H1 (cell line): ENCODE measurements at regions not wholly inside any gene's neighbourhood (a gene's known extent, or its start where the extent isn't known, plus 50 kb on each side); places are given as distances from the start of the nearest gene placed in this dataset.

Source experiments
- CTCF ChIA-PET: fragments of 300-600 bp; sonication (Branson Sonifier 250); formaldehyde crosslinking; loops from one replicate; lab custom pipeline; 2021; ENCODE audit not compliant: partially characterized antibody; lab: Charles Lee
- POLR2A ChIA-PET: fragments of 300-600 bp; sonication (Branson Sonifier 250); formaldehyde crosslinking; loops from one replicate; lab custom pipeline; 2021; ENCODE audit warnings: inconsistent platforms; ENCODE audit not compliant: partially characterized antibody; lab: Charles Lee
- DNase-seq, 2 experiments: peaks; one replicate each; pipeline versions ENCODE4 v3.0.0 to v3.0.0-alpha.2; 2010 to 2022; ENCODE audit warnings: low spot score in 2 of 2, low read depth in 1 of 2, mixed read lengths in 1 of 2
- FAIRE-seq: peaks from 2 replicates; lab custom pipeline; 2011; peaks lifted over from hg19 to GRCh38; lab: Jason Lieb, UNC
- H2AFZ ChIP-seq: 2 replicates; pipeline ENCODE4 v1.8.1; 2012; ENCODE audit warnings: low read length, inconsistent platforms
- H2AK5ac ChIP-seq: 2 replicates; pipeline ENCODE4 v1.6.1; 2013; ENCODE audit warnings: low read depth, low read length
- H2BK120ac ChIP-seq: replicated peaks from 2 replicates; pipeline ENCODE3; 2013; ENCODE audit warnings: low read depth, low read length, inconsistent platforms
- H2BK12ac ChIP-seq: 2 replicates; pipeline ENCODE4 v1.6.1; 2013; ENCODE audit warnings: low read depth, low read length
- H2BK15ac ChIP-seq: 2 replicates; pipeline ENCODE4 v1.6.1; 2013; ENCODE audit warnings: low read length
- H2BK20ac ChIP-seq: 2 replicates; pipeline ENCODE4 v1.6.1; 2013; ENCODE audit warnings: low read length
- H2BK5ac ChIP-seq: 2 replicates; pipeline ENCODE4 v1.6.1; 2013; ENCODE audit warnings: low read depth, low read length
- H3K14ac ChIP-seq: 2 replicates; pipeline ENCODE4 v1.6.1; 2013; ENCODE audit warnings: inconsistent platforms; ENCODE audit not compliant: insufficient read length
- H3K18ac ChIP-seq: 2 replicates; pipeline ENCODE4 v1.6.1; 2013; ENCODE audit warnings: low read length; ENCODE audit errors: extremely low read depth
- H3K23ac ChIP-seq: 2 replicates; pipeline ENCODE4 v1.6.1; 2013; ENCODE audit warnings: inconsistent platforms; ENCODE audit not compliant: insufficient read length
- H3K23me2 ChIP-seq: 2 replicates; pipeline ENCODE4 v1.6.1; 2013; ENCODE audit warnings: low read depth, low read length
- H3K27ac ChIP-seq: 2 replicates; pipeline ENCODE4 v1.6.1; 2011; ENCODE audit warnings: low read depth, low read length, inconsistent platforms
- H3K27me3 ChIP-seq, 4 experiments: replicated peaks in 1 of 4; 1 replicate in 1 of 4; 2 replicates in 3 of 4; pipeline versions ENCODE4 v1.6.1 to v1.8.1; 2011 to 2013; ENCODE audit warnings: low read length in 3 of 4, mild to moderate bottlenecking in 3 of 4, inconsistent platforms in 2 of 4, mixed read lengths in 2 of 4, moderate library complexity in 1 of 4; ENCODE audit not compliant: control insufficient read depth in 3 of 4, insufficient read depth in 3 of 4; ENCODE audit errors: extremely low read depth in 1 of 4
- H3K36me3 ChIP-seq, 4 experiments: 2 replicates each; pipeline versions ENCODE4 v1.6.1 to v1.8.1; 2011 to 2013; ENCODE audit warnings: mild to moderate bottlenecking in 4 of 4, low read length in 3 of 4, moderate library complexity in 2 of 4, control low read depth in 1 of 4, inconsistent platforms in 1 of 4; ENCODE audit not compliant: insufficient read depth in 4 of 4, control insufficient read depth in 2 of 4
- H3K4ac ChIP-seq: replicated peaks from 2 replicates; pipeline ENCODE3; 2013; ENCODE audit warnings: low read length, low read depth, mixed read lengths, inconsistent platforms; ENCODE audit not compliant: insufficient read length
- H3K4me1 ChIP-seq, 4 experiments: replicated peaks in 1 of 4; 1 replicate in 1 of 4; 2 replicates in 3 of 4; pipeline versions ENCODE4 v1.6.1 to v1.8.1; 2011 to 2013; ENCODE audit warnings: low read length in 3 of 4, inconsistent platforms in 2 of 4, mixed read lengths in 1 of 4; ENCODE audit not compliant: insufficient read depth in 4 of 4, control insufficient read depth in 3 of 4
- H3K4me2 ChIP-seq, 2 experiments: 2 replicates each; pipeline versions ENCODE4 v1.6.1 to v1.8.1; 2011 to 2013; ENCODE audit warnings: low read depth in 2 of 2, low read length in 2 of 2, control low read depth in 1 of 2, inconsistent platforms in 1 of 2, mild to moderate bottlenecking in 1 of 2; ENCODE audit not compliant: insufficient read depth in 1 of 2
- H3K4me3 ChIP-seq, 4 experiments: fragments of 200-600, 300-600 bp in 1 of 4; sonication (generic), shearing (Covaris generic), sonication (Bioruptor Twin) in 1 of 4; 2 replicates each; pipeline versions ENCODE4 v1.5.1 to v1.8.1; 2011 to 2016; ENCODE audit warnings: low read length in 4 of 4, low read depth in 3 of 4, control low read depth in 2 of 4, inconsistent platforms in 2 of 4, mild to moderate bottlenecking in 2 of 4, mixed read lengths in 1 of 4, moderate library complexity in 1 of 4; ENCODE audit not compliant: insufficient read depth in 2 of 4; ENCODE audit errors: extremely low read depth in 1 of 4
- H3K56ac ChIP-seq: replicated peaks from 2 replicates; pipeline ENCODE3; 2013; ENCODE audit warnings: low read depth, mild to moderate bottlenecking, mixed read lengths, low read length, inconsistent platforms; ENCODE audit not compliant: insufficient read length
- H3K79me1 ChIP-seq: 2 replicates; pipeline ENCODE4 v1.6.1; 2013; ENCODE audit warnings: low read depth, low read length, control low read depth
- H3K79me2 ChIP-seq, 2 experiments: 2 replicates each; pipeline versions ENCODE4 v1.6.1 to v1.8.1; 2012 to 2013; ENCODE audit warnings: low read length in 2 of 2, mild to moderate bottlenecking in 2 of 2, inconsistent platforms in 1 of 2; ENCODE audit not compliant: insufficient read depth in 2 of 2, control insufficient read depth in 1 of 2
- H3K9ac ChIP-seq, 4 experiments: replicated peaks in 1 of 4; 1 replicate in 1 of 4; 2 replicates in 3 of 4; pipeline versions ENCODE4 v1.6.1 to v1.8.1; 2011 to 2013; ENCODE audit warnings: low read depth in 3 of 4, low read length in 3 of 4, control low read depth in 2 of 4, mild to moderate bottlenecking in 2 of 4, moderate library complexity in 2 of 4, inconsistent platforms in 1 of 4; ENCODE audit errors: extremely low read depth in 1 of 4
- H3K9me3 ChIP-seq, 2 experiments: 2 replicates each; pipeline versions ENCODE4 v1.6.1 to v1.8.1; 2012 to 2013; ENCODE audit warnings: mild to moderate bottlenecking in 2 of 2, moderate library complexity in 2 of 2, control low read depth in 1 of 2, inconsistent platforms in 1 of 2, low read depth in 1 of 2, low read length in 1 of 2, mixed read lengths in 1 of 2; ENCODE audit not compliant: insufficient read depth in 2 of 2
- H4K20me1 ChIP-seq, 2 experiments: replicated peaks in 1 of 2; 2 replicates each; pipeline versions ENCODE3 to v1.8.1; 2011 to 2013; ENCODE audit warnings: inconsistent platforms in 2 of 2, low read length in 2 of 2, mild to moderate bottlenecking in 1 of 2; ENCODE audit not compliant: insufficient read depth in 2 of 2, control insufficient read depth in 1 of 2
- H4K5ac ChIP-seq: 2 replicates; pipeline ENCODE4 v1.6.1; 2013; ENCODE audit warnings: low read length, low read depth, mixed read lengths, inconsistent platforms; ENCODE audit not compliant: insufficient read length
- H4K8ac ChIP-seq: 2 replicates; pipeline ENCODE4 v1.8.0; 2013; ENCODE audit warnings: mild to moderate bottlenecking, moderate library complexity, low read length, inconsistent platforms; ENCODE audit not compliant: insufficient read depth; ENCODE audit errors: extremely low read depth
- H4K91ac ChIP-seq: replicated peaks from 2 replicates; pipeline ENCODE3; 2013; ENCODE audit warnings: low read length, mixed read lengths, inconsistent platforms; ENCODE audit not compliant: insufficient read length
- EGR1 ChIP-seq: IDR thresholded peaks from 2 replicates; pipeline ENCODE4 v1.6.1; 2011; ENCODE audit warnings: low read depth, low read length, borderline replicate concordance
- GABPA ChIP-seq: IDR thresholded peaks from 2 replicates; pipeline ENCODE4 v1.6.1; 2011; ENCODE audit warnings: mild to moderate bottlenecking, low read length, moderate library complexity, borderline replicate concordance; ENCODE audit not compliant: insufficient read depth
- HDAC2 ChIP-seq, 2 experiments: fragments of 300-600 bp in 1 of 2; sonication (generic) in 1 of 2; IDR thresholded peaks; 2 replicates each; pipeline ENCODE4 v1.6.1; 2011 to 2012; ENCODE audit warnings: low read depth in 2 of 2, low read length in 2 of 2, mild to moderate bottlenecking in 2 of 2, moderate library complexity in 2 of 2, borderline replicate concordance in 1 of 2, inconsistent platforms in 1 of 2
- SAP30 ChIP-seq: fragments of 300-600 bp; sonication (generic); IDR thresholded peaks from 2 replicates; pipeline ENCODE4 v1.7.1; 2012; ENCODE audit warnings: low read length, moderate library complexity, mild to moderate bottlenecking, inconsistent platforms; ENCODE audit not compliant: insufficient read depth, insufficient replicate concordance
- SIRT6 ChIP-seq: IDR thresholded peaks from one replicate; pipeline ENCODE4 v1.7.1; 2012; ENCODE audit warnings: low read length, inconsistent platforms
- SP2 ChIP-seq: IDR thresholded peaks from 2 replicates; pipeline ENCODE4 v1.6.1; 2012; ENCODE audit warnings: mild to moderate bottlenecking, low read length, inconsistent platforms
- TBP ChIP-seq: IDR thresholded peaks from 2 replicates; pipeline ENCODE4 v1.6.1; 2011; ENCODE audit warnings: low read depth, low read length, improper control_type of control experiment

- H3K14ac ChIP-seq: no peak overlapping the region
- no peaks in the 10 kb centered on the region for H3K4me1 ChIP-seq
- H2AK5ac ChIP-seq: no peak overlapping the region
- no peak overlapping the region for H3K4me2 ChIP-seq
- FAIRE-seq: no peak
- H2AFZ ChIP-seq: no peak overlapping the region
- H4K5ac ChIP-seq: no peak overlapping the region
- no peak overlapping the region for H4K8ac ChIP-seq
- ChIA-PET POLR2A (no interaction called here), CTCF (no interaction called here)
- no peak overlapping the region for H3K23ac ChIP-seq
- H3K9ac ChIP-seq: no peak overlapping the region
- no peaks in the 10 kb centered on the region for H3K36me3 ChIP-seq
- no peaks in the 10 kb centered on the region; the same call in 1 of the 2 replicates for H3K23me2 ChIP-seq
- no peak overlapping the region for H2BK120ac ChIP-seq
- H3K79me2 ChIP-seq: no peaks in the 10 kb centered on the region
- no peaks in the 10 kb centered on the region for H3K79me1 ChIP-seq
- no peaks in the 10 kb centered on the region for H3K27me3 ChIP-seq
- H2BK5ac ChIP-seq: no peak overlapping the region
- no peak overlapping the region for H4K91ac ChIP-seq
- no peak overlapping the region for H2BK12ac ChIP-seq
- no peak for TF ChIP-seq SP2
- no peak for TF ChIP-seq SAP30
- no peak for TF ChIP-seq GABPA
- no peak for TF ChIP-seq SIRT6
- TF ChIP-seq EGR1: no peak
- no peak for TF ChIP-seq HDAC2 (IDR thresholded peaks at IDR 0.05; ENCODE audit: borderline replicate concordance in 1 of 2, low read depth in 2 of 2, low read length in 2 of 2)
- no peak for TF ChIP-seq TBP
- H3K4ac ChIP-seq: no peak overlapping the region
- DNase-seq: no peak
- H2BK20ac ChIP-seq: no peak overlapping the region
- no peak overlapping the region for H3K18ac ChIP-seq
- no peak overlapping the region for H3K4me3 ChIP-seq
- no peaks in the 10 kb centered on the region for H3K9me3 ChIP-seq
- no peaks in the 10 kb centered on the region for H4K20me1 ChIP-seq
- no peak overlapping the region for H2BK15ac ChIP-seq
- H3K56ac ChIP-seq: no peak overlapping the region
- H3K27ac ChIP-seq: no peak overlapping the region
Measured at GRCh38 chr6:141735126-141735525, 397.6 kb upstream of the GJE1 start.
